Stimulated activated CD8-positive, alpha-beta memory T cell treated with anti-CD3 and anti-CD28 coated beads, Interleukin-12 subunit alpha, Interleukin-12 subunit beta, amount 100 ng/mL, for 1 hour (primary cell): ENCODE measurements at regions not wholly inside any gene's neighbourhood (a gene's known extent, or its start where the extent isn't known, plus 50 kb on each side); places are given as distances from the start of the nearest gene placed in this dataset.
A peak's percentile ranks its signal among the peaks of the same experiment; 100 is the strongest.
"Not testable (repeated sequence)": the region's sequence is repeated elsewhere in the genome, so short reads cannot be mapped to it uniquely, and the experiment has no call there.

Experiments
- DNase-seq: peaks from one replicate; pipeline ENCODE4 v3.0.0-alpha.2; 2020; ENCODE audit warnings: low read depth

DNA sequence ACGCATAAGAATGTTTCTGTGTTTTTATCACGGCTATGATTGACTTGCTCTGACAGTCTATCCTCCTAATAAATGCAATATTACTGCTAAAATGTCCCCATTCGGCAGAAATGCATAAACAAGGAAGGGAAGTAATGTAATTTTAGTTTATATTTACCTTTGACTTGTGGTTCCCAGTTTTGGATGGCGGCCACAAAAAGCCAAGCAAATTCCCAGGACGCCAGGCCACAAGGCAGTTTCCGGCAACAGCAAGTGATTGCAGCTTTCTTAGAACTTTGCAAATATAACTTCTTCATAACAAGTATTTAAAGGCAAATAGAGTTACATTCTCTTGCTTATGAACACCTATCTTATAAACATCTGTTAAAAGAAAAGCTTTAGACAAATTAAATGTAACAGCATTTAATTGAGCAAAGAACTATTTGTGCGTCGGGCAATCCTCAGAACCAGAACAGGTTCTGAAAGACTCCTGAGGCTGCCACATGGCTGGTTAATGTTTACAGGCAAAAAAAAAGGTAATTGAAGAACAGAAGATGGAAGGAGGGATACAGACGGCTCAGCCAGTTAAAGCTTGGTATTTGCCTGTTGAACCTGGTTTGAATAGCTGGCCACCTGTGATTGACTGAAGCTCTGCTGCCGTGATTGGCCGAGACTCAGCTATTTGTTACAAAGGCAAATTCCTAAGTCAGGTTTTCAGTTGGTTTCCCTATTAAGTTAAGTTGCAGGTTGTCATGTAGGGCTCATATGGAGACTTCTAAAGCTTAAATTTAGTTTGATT, 80.8 kb downstream of the C21orf91 start:
- DNase-seq = no peak

DNA sequence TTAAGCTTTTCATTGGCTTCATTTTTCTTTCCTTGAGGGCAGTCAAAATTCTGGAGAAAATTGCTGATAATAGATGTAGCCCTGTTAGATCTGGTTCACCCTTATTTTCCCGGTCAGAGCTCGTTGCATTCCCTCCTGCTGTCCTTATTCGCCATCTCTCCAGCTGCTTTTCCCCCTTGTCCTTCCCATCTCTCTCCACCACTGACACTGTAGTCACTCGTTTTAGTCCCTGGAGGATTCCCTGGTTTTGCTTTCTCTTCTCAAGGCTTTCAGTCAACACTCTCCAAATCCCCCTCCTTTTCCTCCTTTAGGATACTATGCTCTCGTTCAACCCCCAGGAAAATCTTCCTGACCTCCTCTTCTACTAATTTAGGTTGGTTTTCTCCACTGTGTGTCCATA, 83.1 kb downstream of the C21orf91 start:
- no peak for DNase-seq

DNA sequence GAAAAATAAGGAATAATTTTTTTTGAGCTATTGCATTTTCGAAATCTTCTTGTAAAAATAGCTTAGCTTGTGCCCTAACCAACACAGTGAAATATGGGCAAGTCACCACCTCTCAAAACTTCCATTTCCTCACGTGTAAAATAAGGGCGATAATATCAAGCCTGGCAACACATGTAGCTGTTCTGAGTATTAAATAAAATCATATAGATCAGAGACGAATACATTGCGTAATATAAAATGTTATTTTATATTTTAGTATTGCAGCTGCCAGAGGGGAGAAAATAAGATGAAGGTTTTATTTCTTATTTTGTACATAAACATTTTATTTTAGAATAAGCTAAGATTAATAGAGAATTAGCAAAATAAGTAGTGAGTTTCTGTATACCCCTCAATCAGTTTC, 85.9 kb downstream of the C21orf91 start:
- no peak for DNase-seq

DNA sequence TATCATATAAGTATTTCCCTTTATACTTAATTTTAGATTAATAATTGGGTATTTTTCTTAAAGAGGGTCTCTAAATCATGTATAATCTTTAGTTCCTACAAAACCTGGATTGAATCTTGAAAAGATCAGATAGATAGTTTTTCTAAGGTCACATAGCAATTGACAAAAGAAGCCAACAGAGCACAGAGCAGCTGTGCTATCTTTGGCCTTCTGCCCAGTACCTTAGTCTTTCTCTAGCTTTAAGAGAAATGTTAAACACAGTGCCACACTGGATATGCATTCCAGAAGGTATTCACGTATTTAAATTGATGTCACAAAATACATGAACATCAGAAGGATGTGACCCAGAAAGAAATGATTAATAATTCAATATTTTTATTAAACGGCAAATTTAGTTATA, 86.8 kb downstream of the C21orf91 start:
- DNase-seq = no peak

DNA sequence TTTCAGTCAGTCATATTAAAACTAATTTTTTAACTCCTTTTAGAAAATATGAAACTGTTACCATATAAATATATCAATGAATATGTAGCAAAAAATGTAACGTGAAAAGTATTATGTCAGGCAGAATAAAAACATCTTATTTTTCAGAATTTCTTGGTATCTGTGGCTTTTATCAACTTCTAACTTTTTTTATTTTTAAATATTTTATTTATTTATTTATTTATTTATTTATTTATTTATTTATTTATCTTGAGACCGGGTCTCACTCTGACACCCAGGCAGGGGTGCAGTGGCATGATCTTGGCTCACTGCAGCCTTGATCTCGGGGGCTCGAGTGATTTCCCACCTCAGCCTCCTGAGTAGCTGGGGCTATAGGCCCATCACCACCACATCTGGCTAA, 87.6 kb downstream of the C21orf91 start:
- DNase-seq = no peak

DNA sequence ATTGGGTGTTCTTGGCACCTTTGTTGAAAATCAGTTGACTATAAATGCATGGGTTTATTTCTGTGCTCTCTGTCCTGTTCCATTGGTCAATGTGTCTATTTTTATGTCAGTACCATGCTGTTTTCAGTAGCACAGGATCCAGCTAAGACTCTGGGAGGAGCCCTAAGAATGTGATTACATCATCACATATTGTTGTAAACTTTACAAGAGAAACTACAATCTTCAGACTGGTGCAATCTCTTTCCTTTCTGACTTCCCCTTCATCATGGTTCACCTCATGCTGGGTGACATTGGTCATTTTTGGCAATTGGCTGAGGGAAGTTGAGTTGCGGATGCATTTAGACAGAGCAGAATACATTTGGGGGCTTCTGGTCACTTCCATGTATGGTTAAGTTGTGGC, 88.4 kb downstream of the C21orf91 start:
- DNase-seq = no peak

DNA sequence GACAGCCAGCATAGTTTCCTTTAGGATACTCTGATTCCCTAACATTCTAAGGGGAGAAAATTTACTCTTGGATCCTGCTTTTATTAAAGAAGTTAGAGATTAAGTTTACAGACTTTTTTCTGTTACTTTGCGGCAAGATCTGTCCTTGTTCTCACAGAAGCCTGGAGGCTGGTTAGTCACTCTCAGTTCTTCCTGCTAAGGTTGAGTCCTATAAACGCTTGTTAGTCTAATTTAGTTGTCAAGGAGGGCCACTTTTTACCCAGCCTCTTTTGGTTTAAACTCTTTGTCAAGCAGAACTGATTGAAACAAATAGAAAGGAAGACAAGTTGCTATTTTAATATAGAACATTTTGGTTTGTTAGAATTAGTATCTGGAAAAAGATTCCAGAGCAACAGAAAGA, 89.7 kb downstream of the C21orf91 start:
- no peak for DNase-seq

DNA sequence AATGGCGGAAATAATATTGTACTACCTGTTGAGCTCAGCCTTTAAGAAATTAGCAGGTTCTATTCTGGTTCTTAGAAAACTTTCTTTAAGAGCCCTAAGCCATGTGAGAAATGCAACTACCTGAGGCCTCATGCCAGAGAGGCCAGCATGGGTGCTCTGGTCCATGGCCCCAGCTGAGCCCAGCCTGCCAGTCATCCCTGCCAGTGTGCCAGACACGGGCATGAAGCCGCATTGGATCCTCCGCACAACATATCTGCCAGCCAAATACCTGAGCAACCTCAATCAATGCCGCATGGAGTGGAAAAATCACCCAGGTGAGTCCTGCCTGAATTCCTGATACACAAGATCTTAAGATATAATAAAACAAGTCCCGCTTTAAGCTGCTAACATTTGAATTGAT, 91.8 kb downstream of the C21orf91 start:
- no peak for DNase-seq

DNA sequence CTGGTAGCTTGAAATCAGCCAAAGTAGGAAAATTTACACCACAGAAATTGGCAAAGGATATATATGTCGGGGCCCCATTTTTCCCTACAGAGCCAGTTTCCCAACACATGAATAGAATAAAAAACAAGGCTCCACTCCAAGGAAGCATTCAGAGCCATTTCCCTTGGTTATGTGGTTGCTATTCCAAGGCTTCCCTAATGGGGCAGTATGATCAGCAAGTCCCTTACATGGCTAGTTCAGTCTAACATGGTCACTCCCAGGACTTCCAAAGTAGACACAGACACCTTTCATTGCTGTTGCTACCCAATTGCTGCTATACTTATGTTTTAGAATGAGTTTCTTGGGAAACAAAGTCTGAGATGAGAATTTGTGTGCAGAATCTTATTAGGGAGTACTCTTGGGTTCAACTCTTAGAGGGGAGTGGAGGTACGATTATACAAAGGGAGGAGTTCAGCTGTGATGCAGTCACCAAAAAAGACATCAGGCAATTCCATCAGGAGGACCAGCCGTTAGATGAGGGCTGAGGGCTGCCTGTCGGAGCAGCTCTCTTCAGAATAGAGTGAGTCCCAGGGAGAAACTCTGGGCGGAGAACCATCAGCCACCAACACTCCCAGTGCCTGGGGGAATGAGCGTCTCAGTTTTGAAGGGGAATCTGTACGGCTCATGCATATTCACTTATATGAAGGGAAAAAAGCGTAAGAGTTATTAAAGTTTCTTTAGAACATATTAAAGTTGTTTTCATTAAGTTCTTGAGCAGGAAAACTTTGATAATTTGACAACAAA, 92.9 kb downstream of the C21orf91 start:
- DNase-seq = no peak

DNA sequence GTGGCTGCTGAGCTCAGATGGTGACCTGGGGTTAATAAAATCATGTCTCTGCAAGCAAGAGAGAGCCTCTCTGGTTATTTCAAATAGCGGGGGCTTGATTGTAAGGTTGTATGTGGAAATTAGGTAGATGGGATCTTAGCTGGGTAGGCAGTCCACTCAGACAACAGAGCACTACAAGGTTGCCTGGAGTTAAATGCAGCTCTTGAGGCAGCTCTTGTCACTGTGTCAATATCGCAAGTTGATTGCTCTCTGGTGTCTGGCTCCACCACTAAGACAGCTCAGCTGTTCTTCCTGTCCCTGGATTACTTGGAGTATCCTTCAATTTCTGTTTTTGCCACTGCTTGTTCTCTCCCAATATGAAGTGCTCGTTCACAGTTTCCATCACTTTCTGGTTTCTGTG, 93.8 kb downstream of the C21orf91 start:
- no peak for DNase-seq

DNA sequence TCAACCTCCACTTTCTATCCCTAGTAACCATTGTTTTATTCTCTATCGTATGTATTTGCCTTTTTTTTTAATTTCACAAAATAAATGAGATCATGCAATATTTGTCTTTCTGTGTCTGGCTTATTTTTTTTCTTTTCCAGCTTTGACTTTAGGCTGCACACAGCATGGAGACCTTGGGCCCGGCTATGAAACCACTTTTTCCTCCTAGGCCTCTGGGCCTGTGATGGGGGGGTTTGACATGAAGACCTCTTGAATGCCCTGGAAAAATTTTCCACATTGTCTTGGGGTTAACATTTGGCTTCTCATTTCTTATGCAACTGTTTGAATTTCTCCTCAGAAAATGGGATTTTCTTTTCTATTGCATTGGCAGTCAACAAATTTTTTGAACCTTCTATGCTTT, 100.2 kb upstream of the BTG3 start:
- no peak for DNase-seq

DNA sequence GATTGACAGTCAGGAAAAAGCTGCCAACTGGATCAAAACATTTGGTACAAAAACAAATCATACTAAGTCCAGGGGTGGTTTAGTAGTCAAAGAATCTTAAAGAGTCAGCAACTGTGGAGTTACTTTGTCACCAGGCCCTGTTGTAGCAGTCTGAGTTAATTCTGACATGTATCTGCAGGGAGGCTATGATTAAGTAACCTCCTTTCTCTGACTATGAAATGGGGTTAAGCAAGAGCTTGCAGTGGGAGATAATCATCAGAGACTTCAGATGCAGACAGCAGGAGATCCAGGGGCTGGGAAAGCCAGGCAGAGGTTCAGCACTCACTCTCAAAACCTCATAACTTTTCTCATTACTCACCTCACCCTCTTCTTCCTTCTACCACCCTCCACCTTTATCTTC, 99.2 kb upstream of the BTG3 start:
- no peak for DNase-seq

DNA sequence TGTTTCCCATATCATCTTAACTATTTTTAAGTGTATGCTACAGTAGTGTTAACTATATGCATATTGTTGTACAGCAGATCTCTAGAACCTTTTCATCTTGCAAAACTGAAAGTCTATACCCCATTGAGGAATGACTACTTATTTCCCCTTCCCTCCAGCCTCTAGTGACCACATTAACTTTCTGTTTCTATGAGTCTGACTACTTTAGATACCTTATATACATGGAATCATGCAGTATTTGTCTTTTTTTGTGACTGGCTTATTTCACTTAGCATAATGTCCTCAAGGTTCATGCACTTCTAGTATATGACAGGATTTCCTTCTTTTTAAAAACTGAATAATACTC, 96.5 kb upstream of the BTG3 start:
- no peak for DNase-seq

DNA sequence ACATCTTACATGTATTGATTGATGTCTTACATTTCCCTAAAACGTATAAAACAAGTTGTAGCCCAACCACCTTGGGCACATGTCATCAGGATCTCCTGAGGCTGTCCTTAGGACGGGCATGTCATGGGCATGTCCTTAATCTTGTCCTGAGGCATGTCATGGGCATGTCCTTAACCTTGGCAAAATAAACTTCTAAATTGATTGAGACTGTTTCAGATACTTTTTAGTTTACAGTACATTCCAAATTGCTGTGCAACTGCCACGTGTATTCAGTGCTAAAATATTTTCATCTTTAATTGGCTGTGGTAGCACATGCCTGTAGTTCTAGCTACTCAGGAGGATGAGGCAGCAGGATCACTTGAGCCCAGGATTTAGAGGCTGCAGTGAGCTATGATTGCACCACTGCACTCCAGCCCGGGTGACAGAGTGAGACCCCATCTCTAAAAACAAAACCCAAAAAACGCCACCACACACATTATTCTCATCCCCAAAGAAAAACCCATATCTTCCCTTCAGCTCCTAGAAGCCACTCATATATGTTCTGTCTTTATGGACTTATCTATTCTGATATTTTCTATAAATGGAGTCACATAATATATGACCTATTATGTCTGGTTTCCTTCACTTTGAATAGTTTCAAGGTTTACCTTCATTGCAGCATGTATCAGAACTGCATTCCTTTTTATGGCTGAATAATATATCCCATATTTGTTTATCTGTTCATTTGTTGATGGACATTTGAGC, 96.0 kb upstream of the BTG3 start:
- DNase-seq = no peak

DNA sequence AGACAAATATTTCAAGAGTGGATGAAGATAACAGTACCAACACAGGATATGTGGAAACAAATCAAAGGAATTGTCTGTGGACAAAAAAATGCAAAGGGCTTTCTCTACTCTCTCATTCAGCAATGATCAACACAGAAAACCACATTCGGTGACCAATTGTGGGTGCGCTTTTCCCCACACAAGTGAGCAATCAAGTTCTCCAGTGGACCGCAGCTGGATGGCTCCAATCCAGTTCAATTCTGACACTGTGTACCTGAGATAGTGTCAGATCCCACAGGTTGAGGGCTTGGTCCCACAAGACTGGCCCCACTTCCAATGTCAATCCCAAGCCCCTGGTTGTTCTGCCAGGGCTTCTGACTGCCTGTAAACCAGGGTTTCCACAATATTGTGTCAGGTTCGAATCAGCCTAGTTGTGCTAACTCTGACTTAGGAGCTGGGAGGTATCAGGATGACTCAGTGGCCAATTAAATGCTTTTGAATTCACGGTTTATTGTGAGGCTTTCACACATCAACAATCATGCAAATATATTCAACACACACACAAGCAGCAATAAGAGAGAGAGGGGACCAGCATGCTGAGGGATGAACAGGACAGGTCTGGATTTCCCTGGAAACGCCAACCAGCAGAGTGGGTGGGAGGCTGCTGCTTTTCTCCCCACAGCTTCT, 87.0 kb upstream of the BTG3 start:
- DNase-seq = no peak

DNA sequence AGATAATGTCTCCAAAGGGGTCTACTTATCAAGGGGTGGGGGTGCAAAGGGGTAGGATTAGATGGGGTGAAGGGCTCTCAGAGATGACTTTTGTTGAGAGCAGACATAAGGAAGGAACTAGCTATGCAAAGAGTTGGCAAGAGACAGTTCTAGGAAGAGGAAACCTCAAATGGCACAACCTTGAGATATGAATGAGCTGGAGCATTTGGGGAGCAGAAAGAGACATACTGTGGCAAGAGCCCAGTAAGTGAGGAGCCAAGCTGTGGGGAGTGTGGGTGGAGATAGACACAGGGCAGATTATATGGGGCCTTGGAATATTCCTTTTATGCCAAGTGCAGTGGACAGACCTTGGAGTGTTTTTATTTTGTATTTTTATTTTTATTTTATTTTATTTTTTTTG, 84.8 kb upstream of the BTG3 start:
- no peak for DNase-seq

DNA sequence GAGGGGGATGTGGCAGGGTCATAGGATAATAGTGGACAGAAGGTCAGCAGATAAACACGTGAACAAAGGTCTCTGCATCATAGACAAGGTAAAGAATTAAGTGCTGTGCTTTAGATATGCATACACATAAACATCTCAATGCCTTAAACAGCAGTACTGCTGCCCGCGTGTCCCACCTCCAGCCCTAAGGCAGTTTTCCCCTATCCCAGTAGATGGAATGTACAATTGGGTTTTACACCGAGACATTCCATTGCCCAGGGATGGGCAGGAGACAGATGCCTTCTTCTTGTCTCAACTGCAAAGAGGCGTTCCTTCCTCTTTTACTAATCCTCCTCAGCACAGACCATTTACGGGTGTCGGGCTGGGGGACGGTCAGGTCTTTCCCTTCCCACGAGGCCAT, 81.7 kb upstream of the BTG3 start:
- DNase-seq = not testable (repeated sequence)

DNA sequence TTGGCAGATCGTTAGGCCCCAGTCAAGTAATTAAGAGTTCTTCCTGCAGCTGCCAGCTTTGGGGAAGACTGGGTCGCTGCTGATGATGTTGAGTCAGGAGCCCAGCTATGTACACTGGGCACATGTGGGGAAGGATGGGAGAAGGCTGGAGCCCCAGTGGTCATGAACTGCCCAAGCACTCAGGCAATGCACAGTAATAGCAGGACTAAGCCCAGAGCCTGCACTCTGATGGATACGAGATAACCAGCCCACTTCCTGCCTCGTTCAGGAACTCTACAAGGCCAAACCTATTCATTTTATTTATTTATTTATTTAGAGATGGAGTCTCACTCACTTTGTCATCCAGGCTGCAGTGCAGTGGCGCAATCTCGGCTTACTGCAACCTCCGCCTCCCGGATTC, 81.1 kb upstream of the BTG3 start:
- DNase-seq = no peak

DNA sequence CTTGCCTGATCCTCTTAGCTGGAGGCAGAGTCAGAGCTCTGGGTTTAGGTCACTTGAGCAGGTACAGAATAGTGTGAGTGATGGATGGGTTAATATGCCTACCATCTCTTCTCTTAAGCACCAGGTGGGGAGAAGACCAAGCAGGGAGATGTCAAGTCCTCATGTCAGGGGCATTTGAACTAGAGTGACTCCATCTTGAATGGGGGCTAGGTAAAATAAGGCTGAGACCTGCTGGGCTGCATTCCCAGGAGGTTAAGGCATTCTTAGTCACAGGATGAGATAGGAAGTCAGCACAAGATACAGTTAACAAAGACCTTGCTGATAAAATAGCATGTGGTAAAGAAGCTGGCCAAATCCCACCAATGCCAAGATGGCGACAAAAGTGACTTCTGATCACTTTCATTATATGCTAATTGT, 77.4 kb upstream of the BTG3 start:
- DNase-seq = no peak

DNA sequence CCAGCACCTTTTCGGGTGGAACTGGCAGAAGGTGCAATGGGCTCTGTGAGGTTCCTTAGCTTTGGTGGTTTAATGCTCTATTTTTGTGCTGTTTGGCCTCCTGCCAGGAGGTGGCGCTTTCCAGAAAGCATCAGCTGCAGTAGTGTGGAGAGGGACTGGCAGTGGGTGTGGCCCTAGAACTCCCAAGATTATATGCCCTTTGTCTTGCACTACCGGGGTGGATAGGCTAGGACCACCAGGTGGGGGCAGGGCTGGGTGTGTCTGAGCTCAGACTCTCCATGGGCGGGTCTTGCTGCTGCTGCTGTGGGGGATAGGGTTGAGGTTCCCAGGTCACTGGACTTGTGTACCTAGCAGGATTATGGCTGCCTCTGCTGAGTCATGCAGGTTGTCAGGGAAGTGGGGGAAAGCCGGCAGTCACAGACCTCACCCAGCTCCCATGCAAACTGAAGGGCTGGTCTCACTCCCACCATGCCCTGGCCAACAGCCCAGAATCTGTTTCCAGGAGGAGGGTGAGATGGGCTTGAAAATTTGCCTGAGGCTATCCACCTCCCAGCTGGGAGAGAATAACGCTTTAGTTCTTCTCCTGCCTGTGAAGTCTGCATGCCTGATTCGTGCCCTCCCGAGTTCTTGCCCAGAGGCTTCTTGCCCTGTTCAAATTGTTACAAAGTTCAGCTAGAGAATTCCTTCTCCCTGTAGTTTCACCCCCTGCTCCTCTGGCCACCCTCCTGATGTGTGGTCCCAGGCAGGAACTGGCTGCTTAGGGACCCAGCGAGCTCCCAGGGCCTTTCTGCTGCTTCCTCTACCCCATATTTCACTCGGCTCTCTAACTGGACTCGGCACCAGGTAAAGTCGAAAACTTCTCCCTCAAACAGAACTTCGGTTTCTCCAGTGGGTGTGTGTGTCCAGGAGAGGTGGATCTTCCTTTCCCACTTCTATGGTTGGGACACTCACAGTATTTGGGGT, 76.5 kb upstream of the BTG3 start:
- DNase-seq = peak; percentile 26

DNA sequence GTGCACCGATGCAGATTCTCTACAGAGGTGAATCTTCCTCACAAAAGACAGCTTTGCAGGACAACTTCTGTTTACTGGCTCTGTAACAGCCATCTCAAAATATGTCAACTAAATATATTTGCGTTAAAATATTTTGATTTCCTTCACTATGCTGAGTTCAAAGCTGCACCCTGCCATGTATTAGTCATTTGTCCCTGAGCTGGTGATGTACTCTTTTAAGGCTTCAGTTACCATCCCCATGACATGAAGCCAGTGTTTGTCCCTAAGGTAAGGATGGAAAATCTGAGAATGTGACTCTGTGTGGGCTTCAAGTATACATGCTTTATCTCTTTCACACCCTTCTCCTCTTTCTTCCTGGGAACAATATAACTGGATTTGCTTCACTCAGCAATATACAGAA, 70.2 kb upstream of the BTG3 start:
- DNase-seq = no peak
